Stimulated activated CD4-positive, alpha-beta T cell treated with anti-CD3 and anti-CD28 coated beads, Interleukin-12 subunit alpha, Interleukin-12 subunit beta, amount 100 ng/mL, for 4 hours (primary cell): ENCODE measurements at regions not wholly inside any gene's neighbourhood (a gene's known extent, or its start where the extent isn't known, plus 50 kb on each side); places are given as distances from the start of the nearest gene placed in this dataset.
"Not testable (repeated sequence)": the region's sequence is repeated elsewhere in the genome, so short reads cannot be mapped to it uniquely, and the experiment has no call there.

Source experiments
- DNase-seq: peaks from one replicate; pipeline ENCODE4 v3.0.0-alpha.2; 2020

- DNase-seq, result no peak
Measured at GRCh38 chr2:8137801-8138200, 544.1 kb upstream of the ID2 start.

DNA sequence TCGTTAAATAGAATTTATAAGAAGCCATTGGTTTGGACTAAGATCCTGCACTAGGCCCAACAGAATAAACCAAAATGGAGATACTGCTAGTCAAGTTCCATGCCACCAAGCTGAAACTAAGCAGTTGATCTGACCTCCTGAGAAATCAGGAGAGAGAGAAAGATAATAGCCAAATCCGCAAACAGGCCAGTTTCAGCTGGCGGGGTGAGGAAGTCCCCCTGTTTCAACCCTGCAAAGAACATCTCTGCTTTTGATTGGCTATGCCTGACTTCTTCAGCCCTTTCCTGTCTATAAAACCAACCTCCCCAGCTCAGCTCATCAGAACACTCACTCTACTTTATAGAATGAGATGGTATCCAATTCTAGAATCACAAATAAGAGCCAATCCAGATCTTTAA lies 543.3 kb upstream of the ID2 start:
- DNase-seq, result no peak

DNA sequence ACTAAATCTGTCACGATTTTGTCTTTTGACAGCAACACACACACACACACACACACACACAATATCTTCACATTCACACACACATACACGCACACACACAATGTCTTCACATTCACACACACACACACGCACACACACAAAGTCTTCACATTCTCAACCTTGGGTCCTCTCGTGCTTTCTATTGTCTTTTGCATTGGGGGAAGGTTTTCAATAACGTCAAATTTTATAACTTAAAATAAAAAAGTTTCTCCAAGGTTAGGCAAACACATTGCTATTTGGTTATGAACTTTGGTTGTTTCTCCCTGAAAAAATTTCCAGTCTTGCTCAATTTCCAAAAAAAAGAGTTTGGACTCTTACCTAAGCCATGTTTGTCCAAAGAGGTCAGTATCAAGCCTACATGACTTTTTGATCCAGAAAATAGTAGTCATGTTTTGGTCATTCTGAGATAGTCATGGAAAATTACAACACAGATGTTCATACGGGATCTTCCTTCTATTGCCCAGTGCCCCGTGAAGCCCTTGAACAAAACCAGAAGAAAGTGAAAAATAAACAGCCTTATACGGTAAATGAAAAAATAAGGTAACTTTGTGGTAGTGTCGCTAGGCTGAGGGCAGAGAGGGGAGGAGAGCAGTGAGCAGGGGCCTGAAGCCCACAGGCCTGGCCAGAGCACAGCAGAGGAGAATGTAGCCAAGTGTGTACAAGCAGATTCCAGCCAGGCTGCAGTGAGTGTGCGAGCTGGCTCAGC lies 542.8 kb upstream of the ID2 start:
- no peak for DNase-seq

GRCh38 chr2:8139668-8140200 lies 542.1 kb upstream of the ID2 start:
- DNase-seq, result no peak

GRCh38 chr2:8141079-8141707 lies 540.7 kb upstream of the ID2 start:
- DNase-seq, result no peak

DNA sequence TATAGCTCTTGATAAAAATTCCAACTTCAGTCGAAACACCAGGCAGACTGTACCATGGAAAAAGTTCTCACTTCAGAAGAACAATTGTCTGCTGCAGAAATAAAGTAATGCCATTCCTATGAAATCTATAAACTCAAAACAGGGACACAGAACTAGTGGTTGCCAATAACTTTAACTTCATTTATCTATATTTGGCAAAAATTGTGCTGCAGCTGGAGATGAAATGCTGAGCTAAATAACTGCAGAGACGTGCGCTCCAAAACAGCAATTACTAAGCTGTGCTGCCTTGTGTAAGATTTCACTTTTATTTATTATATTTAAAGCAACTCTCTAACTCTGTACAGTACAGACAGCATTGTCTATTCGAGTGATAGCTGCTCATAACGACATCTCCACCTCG lies 540.1 kb upstream of the ID2 start:
- no peak for DNase-seq

GRCh38 chr2:8142461-8142860 lies 539.4 kb upstream of the ID2 start:
- no peak for DNase-seq

DNA sequence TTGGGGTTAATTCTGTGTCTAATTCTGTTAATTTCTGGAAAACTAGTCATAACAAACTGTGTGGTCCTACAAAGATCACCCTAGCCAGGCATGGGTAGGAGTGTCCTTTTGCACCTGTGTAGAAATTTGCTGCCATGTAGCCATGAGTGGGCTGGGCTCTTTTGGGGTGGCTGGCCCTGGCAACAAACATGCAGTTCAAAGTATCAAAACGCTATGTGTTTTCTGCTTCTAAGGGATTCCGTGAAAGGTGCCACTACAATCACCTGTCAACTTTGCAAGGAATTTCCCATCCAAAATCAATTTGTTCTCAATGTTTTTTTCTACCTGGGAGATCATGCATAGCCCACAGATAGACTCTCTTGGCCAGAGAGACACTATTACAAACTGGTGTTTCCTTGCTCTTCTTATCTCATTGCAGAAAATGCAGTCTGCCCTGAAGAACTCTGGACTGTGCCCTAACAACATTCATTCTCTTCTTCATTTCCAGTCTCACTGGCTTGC lies 537.7 kb upstream of the ID2 start:
- no peak for DNase-seq

GRCh38 chr2:8144785-8145184 lies 537.1 kb upstream of the ID2 start:
- DNase-seq, result no peak

- DNase-seq, result not testable (repeated sequence)
Measured at GRCh38 chr2:8145375-8145774, 536.5 kb upstream of the ID2 start.

DNA sequence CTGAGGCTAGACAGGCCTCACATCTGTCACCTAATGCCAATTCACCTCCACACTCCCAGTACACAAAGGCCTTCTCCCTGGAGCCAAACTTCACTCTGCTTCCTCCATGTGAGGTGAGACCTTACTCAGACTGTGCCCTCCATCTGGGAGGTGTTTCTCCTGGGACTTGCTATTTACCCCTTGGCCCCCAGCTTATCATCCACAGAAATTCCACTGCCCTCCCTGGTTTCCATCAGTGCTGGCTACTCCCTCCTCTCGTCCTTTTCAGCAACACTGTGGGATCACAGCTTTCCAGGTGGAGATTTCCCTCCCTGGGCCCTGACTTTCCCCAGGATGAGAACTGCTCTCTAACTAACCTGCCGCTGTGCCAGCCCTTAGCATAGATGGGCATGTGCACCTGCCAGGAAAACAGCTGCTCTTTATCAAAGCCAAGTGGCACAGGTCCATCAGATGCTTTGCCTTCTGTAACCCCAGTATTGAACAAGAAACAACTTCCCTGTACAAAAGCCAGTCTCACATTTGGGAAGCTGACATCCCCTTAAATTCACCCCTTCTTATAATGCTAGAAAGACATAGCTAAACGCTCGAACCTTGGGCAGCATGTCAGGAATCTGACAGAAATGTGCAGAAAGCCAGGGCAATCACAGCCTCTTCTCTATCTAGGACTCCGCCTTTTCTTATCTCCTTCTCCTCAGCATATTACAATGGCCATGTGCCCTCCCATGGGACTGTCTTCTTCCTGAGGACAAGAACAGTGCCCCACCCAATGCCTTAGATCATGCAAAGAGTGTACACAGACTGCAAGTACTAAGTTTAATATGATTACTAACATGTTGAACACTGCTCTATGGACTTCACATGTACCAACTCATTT lies 535.5 kb upstream of the ID2 start:
- DNase-seq, result no peak

GRCh38 chr2:8148260-8149006 lies 533.4 kb upstream of the ID2 start:
- DNase-seq, result no peak

GRCh38 chr2:8149007-8149405 lies 532.9 kb upstream of the ID2 start:
- no peak for DNase-seq

DNA sequence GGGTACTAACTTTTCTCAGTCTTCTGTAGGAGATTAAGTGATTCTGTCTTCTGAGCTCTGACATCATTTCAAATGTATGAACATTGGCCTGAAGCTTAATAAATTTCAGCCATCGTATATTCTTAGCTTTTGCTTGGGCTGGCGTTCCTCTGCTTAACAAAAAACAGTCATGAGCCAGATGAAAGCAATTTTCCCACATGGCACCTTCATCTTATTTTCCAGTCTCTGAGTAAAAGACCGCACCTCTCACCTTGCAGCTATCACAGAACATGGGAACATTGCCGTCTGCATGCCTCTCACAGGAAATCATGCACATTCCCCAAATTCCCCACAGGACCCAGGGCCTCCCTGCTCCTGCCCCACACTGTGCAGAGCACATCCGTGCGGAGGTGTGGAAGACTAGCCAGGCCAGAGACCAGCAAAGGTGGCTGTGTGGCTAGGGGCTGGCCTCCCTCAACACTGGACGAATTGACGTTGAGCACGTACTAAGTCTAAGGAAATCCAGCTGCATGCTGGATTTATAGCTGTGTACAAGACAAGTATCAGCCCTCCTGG lies 531.8 kb upstream of the ID2 start:
- DNase-seq, result no peak

- DNase-seq, result no peak
Measured at GRCh38 chr2:8151888-8152287, 530.0 kb upstream of the ID2 start.

DNA sequence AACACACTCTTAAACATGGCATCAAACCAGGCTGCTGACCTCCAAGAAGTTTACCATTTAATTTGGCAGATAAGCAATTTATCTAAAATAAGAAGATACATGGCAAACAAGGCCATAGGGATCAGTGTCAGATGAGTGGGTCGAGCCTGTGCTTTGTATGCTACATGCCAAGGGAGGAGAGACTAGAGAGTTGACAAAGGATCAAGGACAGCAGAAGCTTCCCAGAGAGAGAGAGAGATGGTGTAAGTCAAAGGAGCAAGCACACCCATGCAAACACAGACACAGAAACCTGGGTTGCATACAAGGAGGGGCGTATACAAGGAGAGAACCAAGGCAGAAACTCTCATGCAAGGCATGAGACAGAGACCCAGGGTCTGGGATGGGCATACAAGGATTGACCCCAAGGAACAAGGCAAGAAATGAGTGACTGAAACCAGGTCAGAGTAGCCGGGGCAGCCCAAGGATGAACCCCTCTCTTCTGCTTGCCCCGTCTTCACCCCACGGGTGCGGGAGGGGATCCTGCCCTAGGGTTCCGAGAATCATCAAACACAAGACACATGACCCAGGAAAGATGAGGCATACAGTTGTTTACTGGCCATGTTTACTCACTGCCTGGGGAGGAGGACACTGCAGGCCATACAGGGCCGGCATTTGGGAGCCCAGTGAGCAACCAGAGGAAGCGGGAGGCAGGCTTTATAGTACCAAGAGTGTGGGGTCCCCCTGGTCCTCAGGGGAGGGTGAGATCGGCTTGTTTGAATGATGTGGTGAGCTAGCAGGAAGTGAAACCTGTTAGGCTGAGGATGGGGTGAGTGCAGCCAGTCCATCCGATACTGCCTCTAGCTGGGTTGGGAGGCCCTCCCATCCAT lies 529.2 kb upstream of the ID2 start:
- DNase-seq, result no peak

- no peak for DNase-seq
Measured at GRCh38 chr2:8153258-8153718, 528.6 kb upstream of the ID2 start.

- DNase-seq, result no peak
Measured at GRCh38 chr2:8154270-8154669, 527.6 kb upstream of the ID2 start.

GRCh38 chr2:8154936-8155335 lies 526.9 kb upstream of the ID2 start:
- peak; percentile 16 for DNase-seq

DNA sequence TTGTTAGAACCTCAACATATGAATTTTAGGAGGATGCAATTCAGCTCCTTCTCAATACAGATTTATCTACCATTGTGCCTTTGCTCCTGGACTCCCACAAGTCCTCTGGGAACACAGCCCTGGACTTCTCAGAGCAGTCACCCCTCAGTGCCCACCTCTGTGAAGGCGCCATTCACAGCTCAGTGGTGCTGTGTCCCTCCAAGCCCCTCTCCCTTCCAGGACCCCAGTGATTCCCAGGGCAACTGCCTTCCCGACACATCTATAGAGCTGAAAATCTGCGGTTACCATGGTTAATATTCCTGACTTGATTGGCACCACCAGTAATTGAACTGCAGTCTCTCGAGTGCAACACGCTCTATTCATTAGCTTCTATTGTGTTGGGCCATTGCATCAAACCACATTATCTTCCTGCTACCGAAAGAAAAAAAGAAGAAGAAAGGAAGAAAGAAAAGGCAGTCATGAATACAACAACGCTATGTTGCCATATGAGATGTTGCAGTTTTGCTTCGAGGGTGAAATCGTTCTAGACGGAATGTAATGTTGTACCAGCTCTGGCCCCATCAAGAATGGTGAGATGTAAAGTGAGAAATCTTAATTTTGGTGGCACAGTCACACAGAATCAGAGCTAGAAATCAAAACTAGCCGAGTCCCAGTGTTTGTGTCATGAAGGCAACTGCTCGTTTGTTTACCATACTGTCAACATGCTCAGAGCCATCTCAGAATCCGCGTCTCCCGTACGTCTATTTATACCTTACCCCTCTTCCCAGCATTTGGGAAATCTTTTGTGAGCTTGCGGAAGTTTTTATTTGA lies 524.0 kb upstream of the ID2 start:
- no peak for DNase-seq
